ENCODE measurements at regions not wholly inside any gene's neighbourhood (a gene's known extent, or its start where the extent isn't known, plus 50 kb on each side); places are given as distances from the start of the nearest gene placed in this dataset.
"Not testable (repeated sequence)": the region's sequence is repeated elsewhere in the genome, so short reads cannot be mapped to it uniquely, and the experiment has no call there.

DNA sequence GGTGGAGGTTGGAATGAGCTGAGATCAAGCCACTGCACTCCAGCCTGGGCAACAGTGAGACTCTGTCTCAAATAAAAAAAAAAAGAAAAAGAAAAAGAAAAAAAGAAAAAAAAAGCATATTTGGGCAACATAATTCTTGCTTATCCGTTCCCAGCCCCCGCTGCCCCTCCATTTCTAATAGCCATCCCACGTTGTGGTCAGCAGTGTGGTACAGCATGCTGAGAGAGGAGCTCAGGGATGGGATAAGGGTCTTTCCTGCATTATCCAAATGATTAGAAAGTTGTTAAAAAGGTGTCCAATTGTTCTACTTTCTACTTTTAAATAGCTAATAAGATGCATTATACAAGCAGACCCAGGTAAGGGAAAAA, 104.9 kb upstream of the ZNF92 start:
- Histone ChIP-seq H3K4me3 (peak overlapping the region; percentile 62), H3K4me1 (ENCODE audit: control insufficient read depth in 1 of 2, low read depth in 2 of 2) (peaks cover 6 to 10% of the 10 kb centered on the region in 2 donors), H3K36me3 (no peaks in the 10 kb centered on the region), H3K9me3 (no peaks in the 10 kb centered on the region), H3K27me3 (replicated peaks; ENCODE audit: insufficient read depth) (peaks cover 11% of the 10 kb centered on the region), H3K27ac (no peak overlapping the region)
- no peak for ATAC-seq (ENCODE audit: insufficient number of reproducible peaks, low FRiP score, low read depth)
- no peak for DNase-seq (ENCODE audit: low spot score)
- TF ChIP-seq, protein P1, sequence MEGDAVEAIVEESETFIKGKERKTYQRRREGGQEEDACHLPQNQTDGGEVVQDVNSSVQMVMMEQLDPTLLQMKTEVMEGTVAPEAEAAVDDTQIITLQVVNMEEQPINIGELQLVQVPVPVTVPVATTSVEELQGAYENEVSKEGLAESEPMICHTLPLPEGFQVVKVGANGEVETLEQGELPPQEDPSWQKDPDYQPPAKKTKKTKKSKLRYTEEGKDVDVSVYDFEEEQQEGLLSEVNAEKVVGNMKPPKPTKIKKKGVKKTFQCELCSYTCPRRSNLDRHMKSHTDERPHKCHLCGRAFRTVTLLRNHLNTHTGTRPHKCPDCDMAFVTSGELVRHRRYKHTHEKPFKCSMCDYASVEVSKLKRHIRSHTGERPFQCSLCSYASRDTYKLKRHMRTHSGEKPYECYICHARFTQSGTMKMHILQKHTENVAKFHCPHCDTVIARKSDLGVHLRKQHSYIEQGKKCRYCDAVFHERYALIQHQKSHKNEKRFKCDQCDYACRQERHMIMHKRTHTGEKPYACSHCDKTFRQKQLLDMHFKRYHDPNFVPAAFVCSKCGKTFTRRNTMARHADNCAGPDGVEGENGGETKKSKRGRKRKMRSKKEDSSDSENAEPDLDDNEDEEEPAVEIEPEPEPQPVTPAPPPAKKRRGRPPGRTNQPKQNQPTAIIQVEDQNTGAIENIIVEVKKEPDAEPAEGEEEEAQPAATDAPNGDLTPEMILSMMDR (IDR thresholded peaks at IDR 0.05), result no peak

DNA sequence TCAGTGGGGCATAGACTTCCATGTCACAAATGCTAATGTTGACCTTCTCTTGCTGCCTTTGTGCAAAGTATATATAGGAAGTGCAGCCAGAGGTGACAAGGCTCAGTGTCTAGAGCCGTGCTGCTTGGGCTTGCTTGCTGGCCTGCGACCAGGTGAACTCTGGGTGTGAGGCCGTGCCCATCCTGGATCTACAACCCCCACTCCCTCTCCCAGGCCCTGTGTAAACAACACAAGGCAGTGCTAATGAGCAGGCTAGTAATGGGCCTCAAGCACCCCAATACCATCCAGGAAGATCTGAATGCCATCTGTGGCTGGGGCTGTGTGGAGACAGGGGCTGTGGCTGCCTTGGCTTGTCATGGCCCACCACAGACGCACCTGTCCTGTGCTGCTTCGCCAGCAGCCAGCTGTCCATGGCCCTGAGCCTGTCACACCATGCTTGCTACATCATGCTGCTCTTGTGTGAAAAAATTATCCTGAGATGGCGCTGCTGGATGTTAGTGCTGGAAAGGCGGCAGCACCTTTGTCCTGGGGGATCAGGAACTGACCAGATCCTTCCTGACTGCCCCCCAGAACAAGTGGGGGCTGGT, 107.6 kb upstream of the ZNF92 start:
- TF ChIP-seq, protein P1 (IDR thresholded peaks at IDR 0.05), result no peak
- no peak for ATAC-seq (ENCODE audit: insufficient number of reproducible peaks, low FRiP score, low read depth)
- Histone ChIP-seq H3K36me3 (no peaks in the 10 kb centered on the region), H3K27ac (no peak overlapping the region), H3K4me1 (ENCODE audit: control insufficient read depth in 1 of 2, low read depth in 2 of 2) (peaks cover 6 to 10% of the 10 kb centered on the region in 2 donors), H3K4me3 (no peak overlapping the region), H3K9me3 (no peaks in the 10 kb centered on the region), H3K27me3 (replicated peaks; ENCODE audit: insufficient read depth) (peaks cover 11% of the 10 kb centered on the region)
- no peak for DNase-seq (ENCODE audit: low spot score)

DNA sequence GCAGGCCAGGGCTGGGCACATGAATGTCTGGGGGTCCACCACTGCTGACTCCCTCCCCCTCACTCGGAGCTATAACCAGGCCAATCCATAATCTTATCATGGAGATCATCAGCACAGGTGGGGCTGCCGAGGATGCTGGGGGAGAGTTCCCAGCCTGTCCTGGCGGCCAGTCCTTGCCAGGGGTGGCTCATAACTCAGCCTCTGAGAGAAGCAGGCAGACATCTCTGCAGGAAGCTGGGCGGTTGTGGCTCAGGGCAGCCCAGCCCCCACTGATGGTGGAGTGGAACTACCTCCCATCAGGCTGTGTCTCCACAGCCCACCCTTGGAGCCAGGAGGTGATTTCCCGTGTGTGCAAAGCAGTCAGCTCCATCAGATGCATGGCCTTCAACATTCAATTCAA, 109.4 kb upstream of the ZNF92 start:
- no peaks in the 10 kb centered on the region for H3K36me3 ChIP-seq
- TF ChIP-seq, protein P1 (IDR thresholded peaks at IDR 0.05), result no peak
- ATAC-seq (ENCODE audit: insufficient number of reproducible peaks, low FRiP score, low read depth) (no peak), DNase-seq (ENCODE audit: low spot score) (no peak)
- peaks cover 4% of the 10 kb centered on the region for H3K27me3 ChIP-seq (replicated peaks; ENCODE audit: insufficient read depth)
- no peak overlapping the region for H3K4me3 ChIP-seq
- no peaks in the 10 kb centered on the region for H3K9me3 ChIP-seq
- peaks cover 0 to 3% of the 10 kb centered on the region in 2 donors for H3K4me1 ChIP-seq (ENCODE audit: control insufficient read depth in 1 of 2, low read depth in 2 of 2)
- H3K27ac ChIP-seq, result no peak overlapping the region

DNA sequence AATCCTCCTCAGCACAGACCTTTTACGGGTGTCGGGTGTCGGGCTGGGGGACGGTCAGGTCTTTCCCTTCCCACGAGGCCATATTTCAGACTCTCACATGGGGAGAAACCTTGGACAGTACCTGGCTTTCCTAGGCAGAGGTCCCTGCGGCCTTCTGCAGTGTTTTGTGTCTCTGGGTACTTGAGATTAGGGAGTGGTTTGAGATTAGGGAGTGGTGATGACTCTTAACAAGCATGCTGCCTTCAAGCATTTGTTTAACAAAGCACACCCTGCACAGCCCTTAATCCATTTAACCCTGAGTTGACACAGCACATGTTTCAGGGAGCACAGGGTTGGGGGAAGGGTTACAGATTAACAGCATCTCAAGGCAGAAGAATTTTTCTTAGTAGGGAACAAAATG, 113.0 kb upstream of the ZNF92 start:
- H3K4me1 ChIP-seq (ENCODE audit: control insufficient read depth in 1 of 2, low read depth in 2 of 2); H3K4me3 ChIP-seq; H3K27me3 ChIP-seq (replicated peaks; ENCODE audit: insufficient read depth); H3K36me3 ChIP-seq; ATAC-seq (ENCODE audit: insufficient number of reproducible peaks, low FRiP score, low read depth); H3K9me3 ChIP-seq; DNase-seq (ENCODE audit: low spot score); H3K27ac ChIP-seq: not testable (repeated sequence)

DNA sequence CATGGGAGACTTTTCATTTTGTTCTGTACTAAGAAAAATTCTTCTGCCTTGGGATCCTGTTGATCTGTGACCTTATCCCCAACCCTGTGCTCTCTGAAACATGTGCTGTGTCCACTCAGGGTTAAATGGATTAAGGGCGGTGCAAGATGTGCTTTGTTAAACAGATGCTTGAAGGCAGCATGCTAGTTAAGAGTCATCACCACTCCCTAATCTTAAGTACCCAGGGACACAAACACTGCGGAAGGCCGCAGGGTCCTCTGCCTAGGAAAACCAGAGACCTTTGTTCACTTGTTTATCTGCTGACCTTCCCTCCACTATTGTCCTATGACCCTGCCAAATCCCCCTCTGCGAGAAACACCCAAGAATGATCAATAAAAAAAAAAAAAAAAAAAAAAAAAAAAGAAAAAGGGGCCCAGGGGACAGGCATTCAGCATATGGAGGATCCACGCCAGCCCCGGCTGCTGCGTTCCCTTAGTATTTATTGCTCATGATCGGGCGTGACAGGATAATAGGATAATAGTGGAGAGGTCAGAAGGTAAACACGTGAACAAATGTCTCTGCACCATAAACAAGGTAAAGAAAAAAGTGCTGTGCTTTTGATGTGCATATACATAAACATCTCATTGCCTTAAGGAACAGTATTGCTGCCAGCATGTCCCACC, 113.7 kb upstream of the ZNF92 start:
- H3K4me1 ChIP-seq (ENCODE audit: control insufficient read depth in 1 of 2, low read depth in 2 of 2); DNase-seq (ENCODE audit: low spot score); H3K9me3 ChIP-seq; H3K27me3 ChIP-seq (replicated peaks; ENCODE audit: insufficient read depth); H3K27ac ChIP-seq; ATAC-seq (ENCODE audit: insufficient number of reproducible peaks, low FRiP score, low read depth); H3K36me3 ChIP-seq; H3K4me3 ChIP-seq: not testable (repeated sequence)

DNA sequence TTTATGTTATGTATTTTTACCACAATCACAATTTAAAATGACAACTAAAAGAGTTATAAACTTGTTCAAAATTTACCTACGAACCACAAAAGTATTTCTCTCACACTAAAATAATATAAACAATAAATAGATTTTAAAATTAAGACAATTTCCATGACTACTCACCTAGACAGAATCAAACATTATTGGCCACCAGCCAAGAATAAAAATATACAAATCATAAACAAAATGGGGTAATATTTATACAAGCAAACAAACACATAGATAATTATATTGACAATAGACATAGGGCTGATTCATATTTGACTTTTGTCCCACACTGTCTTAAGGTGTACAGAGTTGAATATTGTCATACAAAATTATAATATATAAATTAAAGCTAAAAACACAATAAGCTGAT, 119.6 kb upstream of the ZNF92 start:
- H3K36me3 ChIP-seq, result no peaks in the 10 kb centered on the region
- no peak for DNase-seq (ENCODE audit: low spot score)
- H3K4me3 ChIP-seq, result no peak overlapping the region
- no peak overlapping the region for H3K27ac ChIP-seq
- peaks cover 0 to 5% of the 10 kb centered on the region in 2 donors for H3K4me1 ChIP-seq (ENCODE audit: control insufficient read depth in 1 of 2, low read depth in 2 of 2)
- ATAC-seq (ENCODE audit: insufficient number of reproducible peaks, low FRiP score, low read depth), result no peak
- H3K9me3 ChIP-seq, result no peaks in the 10 kb centered on the region
- no peaks in the 10 kb centered on the region for H3K27me3 ChIP-seq (replicated peaks; ENCODE audit: insufficient read depth)
- TF ChIP-seq, protein P1 (IDR thresholded peaks at IDR 0.05), result no peak

Data from thoracic aorta (tissue), 2 donors.